H1 (cell line): ENCODE measurements at regions not wholly inside any gene's neighbourhood (a gene's known extent, or its start where the extent isn't known, plus 50 kb on each side); places are given as distances from the start of the nearest gene placed in this dataset.

Experiments
- EP300 ChIP-seq, 2 experiments: IDR thresholded peaks; 1 replicate in 1 of 2; 2 replicates in 1 of 2; pipeline ENCODE4 v1.6.1; 2011 to 2012; ENCODE audit warnings: low read depth in 2 of 2, low read length in 2 of 2, mild to moderate bottlenecking in 2 of 2, borderline replicate concordance in 1 of 2, inconsistent platforms in 1 of 2, moderate library complexity in 1 of 2
- ZNF274 ChIP-seq: IDR thresholded peaks from 2 replicates; pipeline ENCODE4 v1.7.0; 2012; ENCODE audit warnings: low read length, borderline replicate concordance; ENCODE audit errors: extremely low read depth

GRCh38 chr20:57025261-57025660 is 241.2 kb downstream of the BMP7 start:
- TF ChIP-seq EP300 (IDR thresholded peaks at IDR 0.05; ENCODE audit: borderline replicate concordance in 1 of 2, low read depth in 2 of 2, low read length in 2 of 2) (no peak), ZNF274 (no peak)
